HG03103 (cell line): ENCODE measurements at regions not wholly inside any gene's neighbourhood (a gene's known extent, or its start where the extent isn't known, plus 50 kb on each side); places are given as distances from the start of the nearest gene placed in this dataset.

Experiments
- ATAC-seq: cut with Tn5 transposase; IDR thresholded peaks from one replicate; pipeline ENCODE4 v1.9.1; 2021; ENCODE audit warnings: low read depth; ENCODE audit not compliant: unreplicated experiment

GRCh38 chr7:12741951-12742575, 54.6 kb downstream of the ARL4A start:
- no peak for ATAC-seq

GRCh38 chr7:12746211-12746610, 58.8 kb downstream of the ARL4A start:
- no peak for ATAC-seq

GRCh38 chr7:12747687-12748306, 60.4 kb downstream of the ARL4A start:
- ATAC-seq = no peak

GRCh38 chr7:12749069-12749468, 61.6 kb downstream of the ARL4A start:
- ATAC-seq = no peak

GRCh38 chr7:12749746-12750145, 62.3 kb downstream of the ARL4A start:
- no peak for ATAC-seq

- no peak for ATAC-seq
Measured at GRCh38 chr7:12751764-12752163, 64.3 kb downstream of the ARL4A start.

GRCh38 chr7:12754179-12754578, 66.7 kb downstream of the ARL4A start:
- ATAC-seq = no peak

- ATAC-seq = no peak
Measured at GRCh38 chr7:12756821-12757220, 69.4 kb downstream of the ARL4A start.

- no peak for ATAC-seq
Measured at GRCh38 chr7:12757443-12757842, 70.0 kb downstream of the ARL4A start.

- ATAC-seq = no peak
Measured at GRCh38 chr7:12759151-12759550, 71.7 kb downstream of the ARL4A start.

GRCh38 chr7:12761111-12761510, 73.7 kb downstream of the ARL4A start:
- no peak for ATAC-seq

- ATAC-seq = no peak
Measured at GRCh38 chr7:12761691-12762090, 74.3 kb downstream of the ARL4A start.

- no peak for ATAC-seq
Measured at GRCh38 chr7:12764458-12764891, 77.0 kb downstream of the ARL4A start.

GRCh38 chr7:12765431-12766100, 78.1 kb downstream of the ARL4A start:
- no peak for ATAC-seq

- ATAC-seq = no peak
Measured at GRCh38 chr7:12766416-12766815, 79.0 kb downstream of the ARL4A start.

- no peak for ATAC-seq
Measured at GRCh38 chr7:12768948-12769347, 81.5 kb downstream of the ARL4A start.

- no peak for ATAC-seq
Measured at GRCh38 chr7:12769444-12769843, 82.0 kb downstream of the ARL4A start.

- no peak for ATAC-seq
Measured at GRCh38 chr7:12770227-12770975, 83.0 kb downstream of the ARL4A start.

- no peak for ATAC-seq
Measured at GRCh38 chr7:12771378-12771877, 84.0 kb downstream of the ARL4A start.

GRCh38 chr7:12772768-12773167, 85.3 kb downstream of the ARL4A start:
- no peak for ATAC-seq

- no peak for ATAC-seq
Measured at GRCh38 chr7:12777257-12777656, 89.8 kb downstream of the ARL4A start.
